Activated CD8-positive, alpha-beta T cell treated with anti-CD3 and anti-CD28 coated beads, Interleukin-2, amount 10 ng/mL, durations not matched to agents 7 days and 5 days (primary cell): ENCODE measurements at regions not wholly inside any gene's neighbourhood (a gene's known extent, or its start where the extent isn't known, plus 50 kb on each side); places are given as distances from the start of the nearest gene placed in this dataset.

Experiments
- ATAC-seq: fragments of 150-1000 bp; cut with Tn5 transposase; one replicate; pipeline ENCODE4 v1.10.0; 2021; ENCODE audit warnings: moderate library complexity
- CTCF ChIA-PET: fragments of 350-600 bp; sonication (Branson Sonifier 250); formaldehyde crosslinking; loops from one replicate; lab custom pipeline; 2021; ENCODE audit warnings: antibody characterized with exemption; lab: Charles Lee
- POLR2A ChIA-PET: fragments of 350-600 bp; sonication (Branson Sonifier 250); formaldehyde crosslinking; loops from one replicate; lab custom pipeline; 2021; ENCODE audit warnings: antibody characterized with exemption; lab: Charles Lee
- DNase-seq: peaks from one replicate; pipeline ENCODE4 v3.0.0-alpha.2; 2020
- H3K27ac Mint-ChIP-seq: one replicate; pipeline ENCODE4 v1.8.0; 2021; ENCODE audit warnings: mild to moderate bottlenecking, mixed read lengths
- H3K27me3 Mint-ChIP-seq: one replicate; pipeline ENCODE4 v1.8.0; 2021; ENCODE audit warnings: low read depth, mixed read lengths
- H3K36me3 Mint-ChIP-seq: one replicate; pipeline ENCODE4 v1.8.0; 2021; ENCODE audit warnings: low read depth, mixed read lengths
- H3K4me1 Mint-ChIP-seq: one replicate; pipeline ENCODE4 v1.8.0; 2021; ENCODE audit warnings: low read depth, mixed read lengths
- H3K4me3 Mint-ChIP-seq: one replicate; pipeline ENCODE4 v1.8.0; 2021; ENCODE audit warnings: mild to moderate bottlenecking, mixed read lengths
- H3K9me3 Mint-ChIP-seq: one replicate; pipeline ENCODE4 v1.8.0; 2022; ENCODE audit warnings: mixed read lengths; ENCODE audit not compliant: insufficient read depth

DNA sequence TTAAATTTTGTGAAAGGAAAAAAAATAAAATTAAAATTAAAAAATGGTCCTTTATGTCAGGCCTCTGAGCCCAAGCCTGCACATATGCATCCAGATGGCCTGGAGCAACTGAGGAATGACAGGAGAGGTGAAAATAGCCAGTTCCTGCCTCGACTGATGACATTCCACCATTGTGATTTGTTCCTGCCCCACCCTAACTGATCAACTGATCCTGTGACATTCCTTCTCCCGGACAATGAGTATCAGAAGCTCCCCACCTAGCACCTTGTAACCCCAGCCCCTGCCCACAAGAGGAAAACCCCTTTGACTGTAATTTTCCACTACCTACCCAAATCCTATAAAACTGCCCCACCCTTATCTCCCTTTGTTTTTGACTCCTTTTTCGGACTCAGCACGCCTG, 972.2 kb upstream of the GHITM start:
- no peak for DNase-seq
- no peak overlapping the region for H3K27ac Mint-ChIP-seq
- H3K9me3 Mint-ChIP-seq = peaks cover 4% of the 10 kb centered on the region
- CTCF ChIA-PET = no interaction called here
- no peaks in the 10 kb centered on the region for H3K4me1 Mint-ChIP-seq
- POLR2A ChIA-PET = no interaction called here
- H3K36me3 Mint-ChIP-seq = no peaks in the 10 kb centered on the region
- H3K4me3 Mint-ChIP-seq = no peak overlapping the region
- ATAC-seq = no peak
- no peaks in the 10 kb centered on the region for H3K27me3 Mint-ChIP-seq

DNA sequence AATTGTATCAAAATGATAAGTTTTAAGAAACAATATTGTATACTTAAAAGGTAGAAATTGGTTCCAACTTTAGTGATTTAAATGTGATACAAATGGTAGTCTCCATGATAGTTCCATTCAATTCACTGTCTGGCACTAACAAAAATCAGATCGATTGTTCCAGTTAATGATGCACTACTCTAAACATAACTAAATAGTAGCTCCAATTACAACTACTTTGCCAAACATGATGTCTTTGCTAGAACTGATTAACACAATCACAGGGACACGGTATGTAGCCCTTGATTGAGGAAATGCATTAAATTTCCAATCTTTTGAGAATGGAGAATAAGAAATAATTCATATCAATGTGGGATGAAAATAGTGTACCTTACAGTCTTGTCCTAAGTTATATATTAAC, 962.4 kb upstream of the GHITM start:
- CTCF ChIA-PET = no interaction called here
- no peaks in the 10 kb centered on the region for H3K36me3 Mint-ChIP-seq
- H3K4me1 Mint-ChIP-seq = no peaks in the 10 kb centered on the region
- no peak overlapping the region for H3K27ac Mint-ChIP-seq
- peaks cover 3% of the 10 kb centered on the region for H3K9me3 Mint-ChIP-seq
- H3K27me3 Mint-ChIP-seq = no peaks in the 10 kb centered on the region
- no peak overlapping the region for H3K4me3 Mint-ChIP-seq
- ATAC-seq = no peak
- DNase-seq = no peak
- POLR2A ChIA-PET = no interaction called here

DNA sequence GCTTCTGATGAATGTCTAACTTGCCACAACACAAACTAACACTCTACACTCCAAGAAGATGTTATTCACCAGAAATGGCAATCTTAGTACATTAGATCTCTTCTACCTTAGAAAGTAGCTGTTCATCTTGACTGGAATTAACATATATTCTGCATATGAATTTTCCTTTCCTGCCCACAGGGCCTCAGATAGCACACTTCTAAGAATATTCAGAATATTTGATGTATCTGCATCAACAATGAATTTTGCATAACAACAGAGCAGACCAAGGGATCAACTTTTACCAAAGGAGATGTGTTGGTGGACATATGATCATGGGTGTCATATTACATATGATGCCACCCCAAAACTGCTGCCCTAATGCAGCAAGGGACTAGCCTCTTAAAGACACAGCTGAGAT, 960.8 kb upstream of the GHITM start:
- no peaks in the 10 kb centered on the region for H3K4me1 Mint-ChIP-seq
- H3K27me3 Mint-ChIP-seq = no peaks in the 10 kb centered on the region
- POLR2A ChIA-PET = no interaction called here
- H3K27ac Mint-ChIP-seq = no peak overlapping the region
- no peaks in the 10 kb centered on the region for H3K36me3 Mint-ChIP-seq
- H3K4me3 Mint-ChIP-seq = no peak overlapping the region
- H3K9me3 Mint-ChIP-seq = peaks cover 9% of the 10 kb centered on the region
- DNase-seq (no peak), ATAC-seq (no peak)
- CTCF ChIA-PET = no interaction called here

DNA sequence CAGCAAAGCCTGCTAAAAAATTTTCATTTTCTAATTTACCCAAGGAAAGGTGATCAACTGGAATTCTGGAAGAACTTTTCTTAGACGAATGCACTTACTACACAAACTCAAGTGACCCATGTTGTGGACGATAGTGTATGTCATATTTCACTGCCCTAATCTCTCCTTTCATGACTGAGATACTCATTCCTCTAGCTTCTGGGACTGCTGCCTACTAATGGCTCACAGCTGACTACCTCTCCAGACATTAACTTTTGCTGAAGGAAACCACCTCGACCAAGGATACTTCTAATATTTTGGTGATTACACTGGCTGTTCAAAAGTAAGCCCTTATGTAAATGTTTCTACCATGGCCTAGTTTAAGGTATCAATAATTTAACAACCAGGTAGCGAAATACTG, 959.9 kb upstream of the GHITM start:
- DNase-seq (no peak), ATAC-seq (no peak)
- H3K4me1 Mint-ChIP-seq = no peaks in the 10 kb centered on the region
- H3K36me3 Mint-ChIP-seq = no peaks in the 10 kb centered on the region
- no peak overlapping the region for H3K4me3 Mint-ChIP-seq
- CTCF ChIA-PET = no interaction called here
- peaks cover 9% of the 10 kb centered on the region for H3K9me3 Mint-ChIP-seq
- no peak overlapping the region for H3K27ac Mint-ChIP-seq
- no peaks in the 10 kb centered on the region for H3K27me3 Mint-ChIP-seq
- POLR2A ChIA-PET = no interaction called here

DNA sequence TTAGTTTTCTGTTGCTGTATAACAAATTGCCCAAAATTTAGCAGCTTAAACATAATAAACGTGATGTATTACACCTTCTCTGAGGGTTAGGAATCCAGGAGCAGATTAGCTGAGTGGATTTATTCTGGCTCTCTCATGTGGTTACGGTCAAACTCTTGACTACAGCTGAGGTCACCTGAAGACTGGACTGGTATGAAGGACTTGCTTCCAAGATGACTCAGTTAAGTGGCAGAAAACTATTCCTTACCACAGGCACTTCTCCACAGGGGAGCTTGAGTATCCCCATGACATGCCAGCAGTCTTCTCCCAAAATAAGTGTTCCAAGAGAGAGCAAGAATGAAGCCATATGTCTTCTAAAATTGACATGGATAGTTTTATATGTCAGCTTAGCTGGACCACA, 957.2 kb upstream of the GHITM start:
- ChIA-PET CTCF (no interaction called here), POLR2A (no interaction called here)
- ATAC-seq (no peak), DNase-seq (no peak)
- H3K27ac Mint-ChIP-seq = no peak overlapping the region
- H3K4me1 Mint-ChIP-seq = no peaks in the 10 kb centered on the region
- peaks cover 9% of the 10 kb centered on the region for H3K9me3 Mint-ChIP-seq
- no peak overlapping the region for H3K4me3 Mint-ChIP-seq
- H3K27me3 Mint-ChIP-seq = no peaks in the 10 kb centered on the region
- no peaks in the 10 kb centered on the region for H3K36me3 Mint-ChIP-seq

DNA sequence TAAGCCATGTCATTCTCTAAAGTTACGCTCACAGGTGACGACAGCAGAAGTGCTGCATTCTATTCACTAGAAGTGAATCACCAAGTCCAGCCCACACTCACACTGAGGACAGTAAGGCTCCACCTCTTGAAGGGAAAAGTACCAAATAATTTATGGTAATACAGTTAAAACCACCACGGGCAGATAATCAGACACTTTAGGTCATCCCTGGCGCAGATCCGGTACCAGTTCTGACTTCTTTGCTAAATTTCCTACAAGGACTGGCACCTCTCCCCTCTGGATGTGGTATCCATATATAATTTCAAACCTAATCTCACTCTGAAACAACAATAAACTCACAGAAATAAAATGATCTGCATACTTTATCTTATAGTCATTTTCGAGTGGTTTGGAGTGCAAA, 954.7 kb upstream of the GHITM start:
- ATAC-seq = no peak
- ChIA-PET POLR2A (no interaction called here), CTCF (no interaction called here)
- Mint-ChIP-seq H3K4me3 (no peak overlapping the region), H3K27me3 (no peaks in the 10 kb centered on the region), H3K4me1 (no peaks in the 10 kb centered on the region), H3K36me3 (no peaks in the 10 kb centered on the region), H3K9me3 (peaks cover 9% of the 10 kb centered on the region), H3K27ac (no peak overlapping the region)
- no peak for DNase-seq

DNA sequence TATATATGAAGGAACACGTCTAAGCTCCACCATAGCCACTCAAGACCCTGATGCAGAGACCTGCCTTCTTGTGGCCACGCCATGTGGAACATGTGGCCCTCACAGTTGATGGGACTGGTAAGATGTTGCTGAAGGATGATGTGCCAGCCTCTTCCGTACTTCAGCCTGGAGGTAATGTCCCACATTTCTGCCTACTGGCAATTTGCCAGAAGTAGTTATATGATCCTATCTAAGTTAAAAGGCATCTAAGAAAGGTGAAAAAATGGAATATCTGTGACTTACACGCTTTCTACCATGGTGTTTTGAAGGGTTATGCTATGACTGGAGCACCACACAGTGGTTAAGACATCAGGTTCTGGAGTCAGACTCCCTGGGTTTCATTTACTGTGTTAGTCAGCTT, 948.7 kb upstream of the GHITM start:
- ChIA-PET POLR2A (no interaction called here), CTCF (no interaction called here)
- no peaks in the 10 kb centered on the region for H3K4me1 Mint-ChIP-seq

DNA sequence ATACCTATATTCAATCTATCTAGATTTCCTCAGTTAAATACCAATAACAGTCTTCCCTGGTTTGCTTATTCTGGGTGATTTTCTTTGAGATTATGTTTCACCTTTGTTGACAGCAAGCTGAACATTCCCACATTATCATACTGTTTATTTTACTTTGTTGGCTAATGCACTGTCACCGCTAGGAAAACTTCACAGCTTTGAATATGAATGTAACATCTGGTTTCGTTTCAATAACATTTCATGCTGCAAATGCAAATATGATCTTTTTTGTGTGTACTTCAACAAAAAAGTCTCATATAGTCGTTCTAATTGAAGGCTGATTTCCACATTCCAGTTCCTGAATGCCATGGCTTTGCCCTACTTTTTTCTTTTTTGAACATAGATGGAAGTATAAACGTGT, 946.3 kb upstream of the GHITM start:
- CTCF ChIA-PET = no interaction called here

More for the DNA sequence above, 948.7 kb upstream of the GHITM start:
- Mint-ChIP-seq H3K36me3 (no peaks in the 10 kb centered on the region), H3K27me3 (no peaks in the 10 kb centered on the region), H3K4me3 (no peak overlapping the region), H3K27ac (no peak overlapping the region), H3K9me3 (peaks cover 7% of the 10 kb centered on the region)
- ATAC-seq = no peak
- DNase-seq = no peak

DNA sequence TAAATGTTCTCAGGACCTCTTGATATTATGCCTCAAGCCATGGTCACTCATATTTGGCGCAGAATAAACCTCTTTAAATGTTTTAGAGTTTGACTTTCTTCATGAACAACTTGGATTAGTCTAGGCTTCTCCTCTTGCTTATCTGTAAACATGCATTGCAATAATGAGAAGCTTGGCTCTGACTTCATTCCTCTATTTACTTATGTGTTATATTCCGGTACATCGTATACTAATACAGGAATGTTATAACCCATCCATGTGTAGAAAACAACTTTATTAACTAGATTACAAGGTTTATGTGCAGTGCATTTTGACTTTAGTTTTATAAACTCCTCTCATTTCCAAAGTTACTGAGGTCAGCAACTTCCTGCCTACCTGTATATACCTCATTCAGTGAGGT, 944.3 kb upstream of the GHITM start:
- H3K27me3 Mint-ChIP-seq = no peaks in the 10 kb centered on the region
- H3K4me1 Mint-ChIP-seq = no peaks in the 10 kb centered on the region
- ChIA-PET POLR2A (no interaction called here), CTCF (no interaction called here)
- no peak for ATAC-seq
- no peaks in the 10 kb centered on the region for H3K36me3 Mint-ChIP-seq
- H3K9me3 Mint-ChIP-seq = peaks cover 7% of the 10 kb centered on the region
- H3K27ac Mint-ChIP-seq = no peak overlapping the region
- no peak overlapping the region for H3K4me3 Mint-ChIP-seq
- DNase-seq = no peak

More for the DNA sequence above, 946.3 kb upstream of the GHITM start:
- Mint-ChIP-seq H3K27ac (no peak overlapping the region), H3K4me1 (no peaks in the 10 kb centered on the region), H3K4me3 (no peak overlapping the region), H3K9me3 (peaks cover 7% of the 10 kb centered on the region), H3K27me3 (no peaks in the 10 kb centered on the region), H3K36me3 (no peaks in the 10 kb centered on the region)
- ATAC-seq = no peak
- DNase-seq = no peak
- POLR2A ChIA-PET = no interaction called here

DNA sequence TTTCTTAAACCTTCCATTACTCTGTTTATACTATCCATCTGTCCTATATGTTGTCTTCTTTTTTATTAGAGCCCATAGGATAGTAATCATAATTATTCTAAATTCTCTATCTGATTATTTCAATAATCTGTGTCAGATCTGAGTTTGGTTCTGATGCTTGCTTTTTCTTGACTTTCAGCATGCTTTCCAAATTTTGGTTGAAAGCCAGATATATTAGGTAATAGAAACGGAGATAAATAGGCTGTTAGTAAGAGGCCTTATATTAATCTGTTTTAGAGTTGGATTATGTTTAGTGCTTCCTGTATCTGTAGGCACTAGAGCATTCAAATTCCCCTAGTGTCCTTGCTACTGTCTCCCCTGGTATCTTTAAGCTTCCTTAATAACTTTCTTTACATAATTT, 939.9 kb upstream of the GHITM start:
- Mint-ChIP-seq H3K36me3 (no peaks in the 10 kb centered on the region), H3K27ac (no peak overlapping the region), H3K27me3 (no peaks in the 10 kb centered on the region), H3K4me3 (no peak overlapping the region), H3K9me3 (no peaks in the 10 kb centered on the region), H3K4me1 (no peaks in the 10 kb centered on the region)
- CTCF ChIA-PET = no interaction called here
- ATAC-seq (no peak), DNase-seq (no peak)
- POLR2A ChIA-PET = no interaction called here

DNA sequence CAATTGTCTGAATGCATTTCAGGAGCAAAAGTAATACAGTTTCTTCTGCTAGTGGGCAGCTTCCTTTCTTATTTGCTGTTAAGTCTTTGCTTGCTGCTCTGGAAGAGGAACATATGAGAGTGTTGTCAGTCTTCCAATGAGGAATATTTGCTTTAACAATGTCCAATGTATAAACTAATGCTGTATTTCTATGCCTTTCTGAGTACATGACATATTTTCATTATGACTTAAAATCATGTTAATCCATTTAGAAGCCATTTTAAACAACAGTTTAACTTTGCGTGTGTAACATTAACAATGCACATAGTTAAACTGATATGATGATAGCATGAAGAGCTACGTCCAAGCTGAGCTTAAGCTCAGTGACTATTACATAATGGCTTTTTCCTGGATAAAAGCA, 933.4 kb upstream of the GHITM start:
- CTCF ChIA-PET = no interaction called here
- H3K36me3 Mint-ChIP-seq = no peaks in the 10 kb centered on the region
- H3K27me3 Mint-ChIP-seq = no peaks in the 10 kb centered on the region
- DNase-seq (no peak), ATAC-seq (no peak)
- H3K4me3 Mint-ChIP-seq = no peak overlapping the region
- no peak overlapping the region for H3K27ac Mint-ChIP-seq
- no peaks in the 10 kb centered on the region for H3K9me3 Mint-ChIP-seq
- no peaks in the 10 kb centered on the region for H3K4me1 Mint-ChIP-seq
- POLR2A ChIA-PET = no interaction called here

DNA sequence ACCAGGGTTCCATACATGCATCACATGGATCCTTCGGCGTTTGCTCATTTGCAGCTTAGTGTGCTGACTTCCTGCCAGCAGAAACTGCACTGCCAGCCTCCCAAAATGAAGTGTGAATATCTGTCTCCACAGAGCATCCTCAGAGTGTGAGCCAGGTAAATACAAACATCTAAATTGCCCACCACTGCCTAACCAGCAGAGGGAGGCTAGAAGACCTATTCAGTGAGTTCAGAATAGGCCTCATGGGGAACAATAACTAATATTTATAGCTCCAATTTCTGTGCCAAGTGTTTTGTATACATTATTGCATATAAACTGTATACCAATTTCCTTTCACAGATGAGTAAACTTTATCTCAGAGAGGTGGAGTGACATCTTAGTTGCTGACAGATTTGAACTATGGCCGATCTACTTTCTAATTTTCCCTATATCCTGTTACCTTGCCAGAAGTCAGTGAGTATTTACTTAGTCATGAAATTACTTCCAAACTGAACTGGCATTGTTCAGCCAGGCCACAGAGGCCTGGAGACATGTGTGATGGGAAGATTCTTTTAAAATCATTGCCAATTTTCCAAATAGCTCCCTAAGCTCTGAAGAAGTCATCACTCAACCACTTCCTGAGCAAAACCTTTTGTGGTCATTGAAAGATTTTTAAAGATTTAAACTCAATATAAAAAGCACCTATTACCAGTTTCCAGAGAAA, 926.5 kb upstream of the GHITM start:
- Mint-ChIP-seq H3K27ac (no peak overlapping the region), H3K4me1 (no peaks in the 10 kb centered on the region), H3K4me3 (no peak overlapping the region), H3K9me3 (no peaks in the 10 kb centered on the region), H3K27me3 (no peaks in the 10 kb centered on the region), H3K36me3 (no peaks in the 10 kb centered on the region)
- POLR2A ChIA-PET = no interaction called here
- CTCF ChIA-PET = no interaction called here
- DNase-seq = no peak
- no peak for ATAC-seq

DNA sequence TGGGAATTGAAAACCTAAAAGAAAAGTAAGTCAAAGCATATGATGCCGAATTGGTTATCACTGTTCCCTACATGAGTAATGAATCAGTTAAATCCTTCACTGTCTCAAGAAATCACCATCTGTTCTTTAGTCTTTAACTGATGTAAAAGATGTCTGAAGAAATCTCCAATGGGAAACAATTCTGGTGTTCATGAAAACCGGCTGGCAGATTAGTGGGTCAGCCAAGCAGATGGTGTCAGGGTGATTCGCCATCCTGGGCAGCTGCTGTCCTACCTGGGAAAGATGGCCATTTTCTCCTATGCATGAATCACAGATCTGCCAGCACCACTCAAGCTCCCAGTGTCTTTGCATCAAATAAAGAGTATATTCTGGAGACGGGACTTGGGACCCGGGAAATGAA, 925.2 kb upstream of the GHITM start:
- Mint-ChIP-seq H3K27ac (no peak overlapping the region), H3K27me3 (no peaks in the 10 kb centered on the region), H3K9me3 (no peaks in the 10 kb centered on the region), H3K4me3 (no peak overlapping the region), H3K36me3 (no peaks in the 10 kb centered on the region), H3K4me1 (no peaks in the 10 kb centered on the region)
- DNase-seq = no peak
- POLR2A ChIA-PET = no interaction called here
- CTCF ChIA-PET = no interaction called here
- ATAC-seq = no peak
